Hematopoietic multipotent progenitor cell treated with erythropoietin and hydrocortisone succinate and interleukin-3 and kit ligand, for 4 days (in vitro differentiated cells): ENCODE measurements at regions not wholly inside any gene's neighbourhood (a gene's known extent, or its start where the extent isn't known, plus 50 kb on each side); places are given as distances from the start of the nearest gene placed in this dataset.

Source experiments
- DNase-seq: peaks from one replicate; pipeline ENCODE4 v3.0.0-alpha.2; 2015

DNA sequence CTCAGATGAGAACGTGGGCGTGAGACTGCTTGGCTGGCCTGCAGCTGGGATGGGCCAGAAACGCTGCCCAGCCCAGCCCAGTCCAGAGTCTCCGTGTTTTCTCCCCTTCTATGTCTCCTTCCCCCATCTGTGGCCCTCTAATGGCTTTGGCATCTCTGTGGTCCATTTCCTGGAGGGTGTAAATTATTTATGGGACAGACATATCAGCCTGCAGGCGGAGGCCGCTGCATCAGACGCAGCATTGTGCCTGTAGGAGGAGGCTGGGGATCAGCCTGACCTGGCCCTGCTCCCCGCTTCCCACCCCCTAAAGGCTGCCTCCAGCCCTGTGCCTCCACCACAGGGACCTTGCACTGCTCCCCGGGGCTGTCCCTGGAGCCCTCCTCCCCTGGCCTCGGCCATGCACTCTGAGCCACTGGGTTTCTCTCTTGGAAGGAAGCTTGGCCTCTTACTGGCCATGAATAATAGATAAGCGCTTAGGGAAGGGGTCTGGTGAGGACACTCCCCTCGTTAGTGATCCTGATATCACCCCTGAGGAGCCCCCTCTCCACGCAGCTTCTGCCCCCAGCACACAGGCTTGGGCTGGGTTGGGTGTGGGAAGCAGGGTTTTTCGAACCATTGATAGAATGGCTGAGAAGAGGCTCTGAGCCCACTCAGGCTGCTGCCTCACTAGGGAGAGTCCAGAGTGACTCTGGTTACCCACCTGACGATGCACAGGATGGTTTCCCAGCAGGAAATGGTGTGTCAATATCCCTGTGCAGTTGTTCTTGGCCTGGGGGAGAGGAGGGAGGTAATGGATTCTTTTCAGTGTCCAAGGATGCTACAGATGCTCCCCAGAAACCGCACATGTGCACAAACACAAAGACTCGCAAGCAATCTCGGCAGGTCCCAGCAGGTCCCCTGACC lies 185.5 kb downstream of the MYCN start:
- no peak for DNase-seq

DNA sequence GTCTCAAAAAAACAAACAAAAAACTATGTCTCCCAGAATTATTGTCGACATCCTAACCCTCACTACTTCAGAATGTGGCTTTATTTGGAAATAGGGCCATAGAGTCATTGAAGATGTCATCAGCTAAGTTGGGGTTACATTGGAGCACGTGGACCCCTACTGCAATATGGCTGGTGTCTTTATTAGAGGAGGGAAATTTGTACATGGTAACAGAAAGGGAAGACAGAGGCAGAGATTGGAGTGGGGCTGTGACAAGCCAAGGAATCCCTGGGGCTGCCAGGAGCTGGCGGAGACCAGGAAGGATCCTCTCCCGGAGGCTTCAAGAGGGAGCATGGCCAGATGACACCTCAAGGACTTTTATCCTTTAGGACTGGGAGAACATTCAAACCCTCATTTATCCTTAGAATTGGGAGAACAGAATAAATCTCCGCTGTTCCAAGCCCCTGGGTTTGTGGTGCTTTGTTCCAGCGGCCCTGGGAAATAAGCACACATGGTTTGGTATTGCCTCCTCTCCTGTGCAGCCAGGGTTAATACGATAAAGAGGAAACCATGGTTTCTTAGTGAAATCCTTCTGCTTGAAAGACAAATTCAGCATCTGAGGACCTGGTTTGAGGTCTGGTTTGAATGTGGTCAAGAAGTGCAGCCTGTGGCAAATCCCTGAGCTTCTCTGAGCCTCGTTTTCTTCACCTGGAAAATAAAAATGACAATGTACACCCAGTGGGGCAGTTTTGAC lies 184.7 kb downstream of the MYCN start:
- DNase-seq: no peak

DNA sequence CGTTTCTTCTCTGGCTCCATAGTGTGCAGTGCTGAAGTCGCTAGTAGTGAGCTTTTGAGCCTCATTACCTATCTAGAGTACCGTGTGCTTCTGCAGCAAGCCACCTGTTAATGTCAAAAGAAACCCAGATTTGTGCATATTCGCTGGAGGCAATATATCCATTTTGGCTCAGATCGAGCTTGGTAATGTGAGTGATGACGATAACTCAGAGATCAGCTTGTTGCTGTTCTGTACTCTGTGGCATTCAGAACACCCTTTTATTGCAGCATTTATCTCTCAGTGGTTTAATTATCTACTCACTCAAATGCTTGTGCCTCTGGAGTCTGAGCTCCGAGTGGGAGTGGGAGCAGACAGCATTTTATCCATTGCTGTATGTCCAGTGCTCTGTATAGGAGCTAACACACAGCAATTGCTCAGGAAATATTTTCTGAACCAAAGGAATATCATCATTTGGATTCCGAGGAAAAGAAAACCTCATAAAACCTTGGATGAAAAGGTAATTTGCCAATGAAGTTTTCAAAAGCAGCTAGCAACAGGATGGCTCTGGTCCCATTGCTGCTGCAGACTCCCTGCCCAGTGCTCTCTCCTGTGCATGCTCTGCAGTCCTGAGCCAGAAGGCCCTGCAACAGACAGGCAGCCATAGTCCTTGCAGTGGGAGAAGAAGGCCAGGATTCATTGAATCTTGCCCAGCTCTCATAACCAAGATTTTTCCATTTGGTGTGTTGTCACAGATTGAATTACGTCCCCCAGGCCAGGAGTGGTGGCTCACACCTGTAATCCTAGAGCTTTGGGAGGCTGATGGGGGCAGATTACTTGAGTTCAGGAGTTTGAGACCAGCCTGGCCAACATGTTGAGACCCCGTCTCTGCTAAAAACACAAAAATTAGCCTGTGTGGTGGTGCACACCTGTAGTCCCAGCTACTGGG lies 183.8 kb downstream of the MYCN start:
- no peak for DNase-seq

DNA sequence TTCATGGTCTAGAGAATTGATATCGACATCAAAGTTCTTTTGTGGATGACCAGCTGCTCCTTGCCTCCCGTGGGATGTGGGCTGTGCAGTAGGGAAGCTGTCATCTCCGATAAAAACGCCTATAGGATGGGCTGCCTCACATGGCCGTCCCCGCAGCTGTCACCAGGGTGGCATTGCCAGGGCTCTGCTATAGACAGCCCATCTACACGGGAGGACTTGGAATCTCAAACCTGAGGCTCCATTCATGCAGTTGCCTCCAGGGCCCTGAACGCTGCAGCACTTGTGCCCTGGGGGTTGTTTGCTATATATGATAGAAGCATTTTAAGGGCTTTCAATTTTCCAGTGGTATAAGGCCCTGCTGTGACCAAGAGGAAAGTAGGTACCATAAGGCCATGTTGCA lies 183.1 kb downstream of the MYCN start:
- DNase-seq: no peak

DNA sequence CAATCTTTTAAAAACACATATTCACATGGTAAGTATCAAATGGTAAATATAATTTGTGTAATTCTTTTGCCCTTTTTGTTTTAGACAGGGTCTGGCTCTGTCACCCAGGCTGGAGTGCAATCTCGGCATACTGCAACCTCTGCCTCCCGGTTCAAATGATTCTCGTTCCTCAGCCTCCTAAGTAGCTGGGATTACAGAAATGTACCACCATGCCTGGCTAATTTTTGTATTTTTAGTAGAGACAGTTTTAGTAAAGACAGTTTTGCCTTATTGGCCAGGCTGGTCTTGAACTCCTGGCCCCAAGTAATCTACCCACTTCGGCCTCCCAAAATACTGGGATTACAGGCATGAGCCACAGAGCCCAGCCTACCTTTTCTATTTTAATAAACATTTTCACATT lies 182.2 kb downstream of the MYCN start:
- no peak for DNase-seq

DNA sequence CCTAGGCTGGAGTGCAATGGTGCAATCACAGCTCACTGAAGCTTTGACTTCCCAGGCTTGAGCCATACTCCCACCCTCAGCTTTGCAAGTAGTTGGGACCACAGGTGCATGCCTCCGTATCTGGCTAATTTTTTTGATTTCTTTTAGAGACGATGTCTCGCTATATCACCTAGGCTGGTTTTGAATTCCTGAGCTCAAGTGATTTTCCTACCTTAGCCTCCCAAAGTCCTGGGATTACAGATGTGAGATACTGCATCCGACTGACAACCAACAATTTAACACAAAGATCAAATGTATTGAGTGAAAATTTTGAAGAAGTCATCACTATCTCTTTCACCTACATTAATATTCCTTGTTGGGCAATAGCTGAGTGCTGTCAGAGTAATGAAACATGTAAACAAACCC lies 181.6 kb downstream of the MYCN start:
- no peak for DNase-seq

DNA sequence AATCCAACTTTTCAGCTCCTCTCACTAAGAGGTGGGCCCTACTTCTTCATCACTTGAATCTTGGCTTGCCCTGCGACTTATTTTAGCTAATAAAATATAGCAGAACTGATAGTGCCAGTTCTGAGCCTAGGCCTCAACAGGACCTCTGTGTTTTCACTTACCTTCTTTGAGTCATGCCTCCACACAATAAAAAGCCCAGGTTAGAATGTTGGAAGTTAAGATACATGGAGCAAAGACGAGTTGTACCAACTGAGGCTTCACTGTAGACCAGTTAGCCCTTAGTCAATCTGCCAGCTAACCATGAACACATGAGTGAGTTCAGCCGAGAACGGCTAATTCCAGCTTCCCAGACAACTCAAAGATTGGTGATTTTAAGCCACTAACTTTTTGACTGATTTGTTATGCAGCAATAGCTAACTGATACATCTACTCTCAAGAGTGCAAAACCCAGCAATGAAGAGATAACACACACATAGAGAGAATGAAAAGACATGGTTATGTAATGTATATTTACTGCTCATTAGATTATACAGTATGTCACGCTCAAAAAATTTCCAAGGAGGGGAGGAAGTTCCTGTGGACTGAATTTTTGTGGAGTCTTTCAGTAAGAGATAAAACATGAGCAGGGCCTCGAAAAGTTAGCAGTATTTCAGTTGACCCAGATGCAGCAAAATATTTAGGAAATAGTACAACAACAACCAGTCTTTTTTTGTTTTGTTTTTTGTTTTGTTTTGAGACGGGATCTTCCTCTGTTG lies 181.1 kb downstream of the MYCN start:
- DNase-seq: no peak

DNA sequence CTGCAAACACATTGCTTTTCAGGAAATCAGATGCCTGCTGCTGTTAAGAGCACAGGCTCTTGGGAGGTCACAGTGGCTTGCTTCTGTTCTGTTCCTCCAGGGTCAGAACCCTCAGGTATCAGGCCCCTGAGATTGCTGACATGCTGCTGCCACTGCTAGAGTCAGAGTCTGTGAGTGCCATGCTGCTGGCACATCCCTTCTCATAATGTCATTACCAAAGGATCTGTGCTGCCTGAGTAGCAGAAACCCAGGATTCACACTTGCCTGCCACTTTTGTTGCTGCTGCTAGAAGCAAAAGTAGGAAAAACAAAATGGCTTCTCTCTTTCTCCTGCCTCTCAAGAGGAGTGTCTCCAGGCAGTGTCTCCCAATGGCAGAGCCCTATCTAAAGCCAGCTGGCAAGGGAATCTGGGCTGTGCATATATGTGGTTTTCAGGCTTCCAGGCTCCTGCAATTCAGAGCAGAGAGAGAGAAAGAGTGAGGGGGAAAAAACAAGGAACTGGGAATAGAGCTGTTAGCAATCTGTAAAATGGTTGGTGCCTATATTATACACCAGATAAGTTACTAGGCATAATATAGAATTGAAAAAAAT lies 180.3 kb downstream of the MYCN start:
- no peak for DNase-seq

DNA sequence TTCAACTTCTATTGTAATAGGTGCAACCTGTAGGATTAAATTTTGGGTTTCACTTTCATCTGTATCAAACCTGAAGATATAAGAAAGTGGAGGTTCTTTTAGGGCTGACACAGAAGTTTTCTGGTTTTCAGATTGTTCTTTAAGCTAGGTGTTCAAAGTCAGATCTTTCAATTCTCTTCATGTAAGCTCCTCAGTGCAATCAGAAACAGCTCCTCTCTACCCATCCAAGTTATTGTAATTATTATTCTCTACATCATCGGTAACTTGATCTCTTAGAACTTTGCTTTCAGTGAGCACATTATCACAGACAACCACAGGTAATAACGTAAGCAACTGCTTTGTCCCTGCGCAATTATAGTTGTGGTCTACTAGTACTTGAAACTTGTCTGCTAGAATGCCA lies 179.4 kb downstream of the MYCN start:
- no peak for DNase-seq

DNA sequence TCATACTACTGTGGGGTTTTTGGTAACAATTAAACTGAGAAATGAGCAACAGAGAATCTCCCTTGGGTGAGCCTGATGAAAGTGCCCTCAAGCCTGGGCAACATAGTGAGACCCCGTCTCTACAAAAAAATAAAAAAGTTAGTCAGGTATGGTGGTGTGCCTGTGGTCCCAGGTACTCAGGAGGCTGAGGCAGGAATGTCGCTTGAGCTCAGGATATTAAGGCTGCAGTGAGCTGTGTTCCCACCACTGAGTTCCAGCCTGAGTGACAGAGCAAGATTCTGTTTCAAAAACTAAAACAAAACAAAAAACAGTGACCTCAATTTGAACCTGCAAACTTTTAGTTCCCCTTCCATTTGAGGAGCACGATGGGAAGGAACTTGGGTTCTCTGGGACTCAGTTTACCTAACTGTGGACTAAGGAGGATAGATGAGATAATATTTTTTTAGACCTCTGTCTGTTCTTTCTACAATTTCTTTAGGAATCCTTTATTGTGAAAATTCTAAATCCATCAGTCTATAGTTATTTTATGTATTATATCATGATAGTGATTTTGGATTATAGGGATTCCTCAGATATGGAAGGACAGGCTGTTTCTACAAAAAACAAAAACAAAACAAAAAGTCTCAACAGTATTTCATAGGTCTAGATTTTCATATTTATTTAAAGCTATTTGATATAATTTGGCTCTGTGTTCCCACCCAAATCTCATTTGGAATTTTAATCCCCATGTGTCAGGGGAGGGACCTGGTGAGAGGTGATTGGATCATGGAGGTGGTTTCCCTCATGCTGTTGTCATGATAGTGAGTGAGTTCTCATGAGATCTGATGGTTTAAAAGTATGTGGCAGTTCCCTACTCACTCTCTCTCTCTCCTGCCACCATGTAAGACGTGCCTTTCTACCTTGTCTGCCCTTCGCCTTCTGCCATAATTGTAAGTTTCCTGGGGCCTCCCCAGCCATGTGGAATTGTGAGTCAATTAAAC lies 178.6 kb downstream of the MYCN start:
- DNase-seq: no peak

DNA sequence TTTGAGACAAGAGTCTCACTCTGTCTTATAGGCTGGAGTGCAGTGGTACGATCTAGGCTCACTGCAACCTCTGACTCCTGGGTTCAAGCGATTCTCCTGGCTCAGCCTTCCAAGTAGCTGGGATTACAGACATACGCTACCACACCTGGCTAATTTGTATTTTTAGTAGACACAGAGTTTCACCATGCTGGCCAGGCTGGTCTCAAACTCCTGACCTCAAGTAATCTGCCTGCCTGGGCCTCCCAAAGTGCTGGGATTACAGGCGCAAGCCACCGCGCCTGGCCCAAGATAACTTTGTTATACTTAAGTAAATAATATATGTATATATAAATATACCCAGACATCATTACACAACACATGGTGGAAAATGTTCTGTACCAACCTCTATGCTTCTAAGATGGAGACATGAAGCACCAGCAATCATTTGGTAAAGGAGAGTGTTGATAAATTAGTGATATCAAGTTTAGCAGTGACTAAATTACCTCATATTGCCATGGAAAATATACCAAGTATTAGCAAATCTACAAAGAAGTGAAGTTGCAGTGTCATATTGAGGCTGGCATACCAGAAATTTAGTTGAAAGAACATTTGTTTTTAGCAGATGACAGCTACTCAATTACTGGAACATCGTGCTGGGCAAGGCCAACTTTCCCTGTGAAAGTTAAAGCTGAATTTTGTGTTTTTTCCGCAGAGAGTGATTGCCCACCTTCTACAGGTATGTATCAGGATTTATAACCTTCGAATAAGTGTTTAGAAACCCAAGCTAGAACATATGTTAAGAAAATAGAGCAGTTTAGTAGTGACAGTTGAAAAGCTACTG lies 177.7 kb downstream of the MYCN start:
- no peak for DNase-seq

DNA sequence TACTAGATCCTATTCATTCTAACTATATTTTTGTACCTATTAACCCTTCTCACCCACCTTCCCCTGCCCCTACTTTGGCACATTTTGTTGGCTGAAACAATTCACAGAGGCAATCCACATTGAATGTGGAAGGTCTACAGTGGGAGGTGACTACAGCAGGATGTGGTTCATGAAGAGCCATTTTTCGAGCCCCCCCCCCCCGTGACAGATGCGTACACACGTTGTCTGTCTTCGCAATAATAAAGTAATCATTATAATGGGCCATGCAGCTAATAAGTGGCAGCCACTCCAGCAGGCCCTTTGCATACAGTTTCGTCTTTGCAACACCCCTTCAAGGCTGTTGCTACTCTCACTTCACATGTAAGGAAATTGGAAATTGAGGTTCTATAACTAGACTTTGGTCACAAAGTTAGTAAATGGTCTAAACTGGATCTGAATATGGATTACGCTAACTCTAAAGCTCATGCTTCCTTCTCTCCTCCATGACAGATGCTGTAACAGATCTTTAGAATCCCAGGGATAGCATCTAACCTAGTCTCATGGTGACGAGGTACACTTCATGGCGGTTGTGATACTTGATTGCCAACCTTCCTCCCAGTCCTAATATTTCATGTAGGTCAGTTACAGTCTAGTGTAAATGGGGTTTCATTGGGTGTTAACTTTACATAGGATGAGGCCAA lies 176.8 kb downstream of the MYCN start:
- DNase-seq: no peak

DNA sequence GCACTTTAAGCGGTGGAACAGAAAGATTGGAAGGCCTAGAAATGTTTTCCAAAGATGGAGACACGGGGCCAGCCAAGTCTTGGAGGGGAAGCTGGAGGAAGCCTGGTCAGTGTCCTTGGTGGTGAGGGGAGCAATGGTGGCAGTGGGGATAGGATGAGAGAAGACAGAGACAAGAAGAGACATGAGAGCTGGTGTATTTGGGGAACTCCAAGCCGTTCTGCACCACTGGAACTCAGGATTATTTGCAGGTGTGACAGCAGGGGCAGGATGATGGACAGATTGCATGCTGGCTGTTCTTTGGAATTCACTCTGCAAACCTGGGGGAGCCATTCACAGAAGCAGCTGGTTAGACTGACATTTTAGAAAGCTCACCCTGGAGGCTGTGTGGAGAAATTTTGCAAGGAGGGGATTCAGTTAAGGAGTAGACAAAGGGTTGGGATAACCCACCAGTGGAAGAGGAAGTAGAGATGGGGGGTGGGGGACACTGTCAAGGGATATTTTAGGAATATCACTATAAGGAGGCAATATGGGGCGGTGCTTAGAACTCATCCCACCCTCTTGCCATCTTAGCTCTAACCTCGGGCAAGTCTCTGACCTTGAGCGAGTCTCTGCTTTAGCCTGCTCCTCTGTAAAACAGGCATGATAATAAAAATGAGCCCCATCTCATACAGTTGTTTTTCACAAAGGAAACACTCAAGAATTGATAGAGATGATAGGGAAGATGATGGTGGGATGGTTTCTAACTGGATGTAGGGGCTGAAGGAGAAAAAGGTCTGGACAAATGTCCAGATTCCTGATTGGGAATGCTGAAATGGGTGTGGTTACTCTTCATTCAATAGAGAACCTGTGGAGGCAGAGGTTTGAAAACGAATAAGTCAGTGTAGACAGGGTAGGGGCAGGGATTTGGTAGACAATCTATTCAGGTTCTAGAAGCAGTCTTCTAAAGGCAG lies 175.8 kb downstream of the MYCN start:
- no peak for DNase-seq

DNA sequence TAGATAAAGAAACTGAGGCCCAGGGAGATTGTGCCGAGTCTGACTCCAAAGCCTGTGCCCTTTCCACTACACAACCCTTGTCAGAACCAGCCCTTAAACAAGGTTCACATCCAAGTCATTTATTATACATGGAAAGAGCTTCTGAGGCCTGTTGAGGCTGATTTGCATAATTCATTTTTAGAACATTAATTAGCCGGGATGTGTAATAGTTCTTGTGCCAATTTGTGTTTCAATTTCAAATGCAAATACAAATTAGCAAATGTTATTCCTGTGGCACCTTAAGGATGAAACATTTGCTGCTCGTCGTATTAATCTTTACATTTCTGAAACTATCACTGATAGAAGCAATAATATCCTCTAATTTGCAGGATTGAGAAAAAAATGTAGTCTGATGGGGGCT lies 174.9 kb downstream of the MYCN start:
- DNase-seq: no peak

DNA sequence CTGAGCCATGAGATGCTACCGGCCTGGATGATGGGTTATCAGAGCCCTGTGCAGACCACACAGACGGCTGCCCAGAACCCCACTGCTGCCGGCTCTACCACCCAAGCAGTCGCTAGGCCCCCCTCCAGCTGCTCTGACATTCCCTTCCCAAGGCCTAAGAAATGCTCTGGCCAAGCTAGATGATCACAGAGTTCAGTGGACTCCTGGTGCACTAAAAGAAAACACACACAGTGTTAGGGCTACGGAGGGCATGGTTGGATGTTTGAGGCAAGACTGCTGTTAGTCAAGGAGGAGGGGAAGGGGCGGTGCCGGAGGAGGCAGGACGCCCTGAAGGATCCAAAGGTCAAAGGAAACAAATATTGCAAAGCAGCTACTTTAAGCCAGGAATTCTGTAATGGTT lies 174.5 kb downstream of the MYCN start:
- DNase-seq: no peak

DNA sequence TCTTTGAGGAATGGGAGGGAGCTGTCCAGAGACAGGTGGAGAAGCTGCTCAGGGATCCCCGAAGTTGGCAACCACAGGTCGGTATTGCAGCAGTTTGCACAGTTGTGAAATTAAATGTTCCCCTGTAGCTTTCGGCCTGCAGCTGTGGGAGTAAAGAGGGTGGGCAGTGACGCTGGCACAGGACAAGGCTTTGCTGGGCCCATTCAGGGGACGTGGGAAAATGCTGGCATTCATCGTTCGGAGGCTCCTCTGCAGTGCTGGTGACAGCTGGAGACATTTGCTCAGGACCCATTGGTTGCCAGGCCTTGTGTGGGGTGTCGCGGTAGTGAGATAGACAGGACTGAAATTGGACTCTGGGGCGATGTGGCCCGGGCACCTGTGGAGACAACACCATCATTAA lies 173.7 kb downstream of the MYCN start:
- DNase-seq: no peak

DNA sequence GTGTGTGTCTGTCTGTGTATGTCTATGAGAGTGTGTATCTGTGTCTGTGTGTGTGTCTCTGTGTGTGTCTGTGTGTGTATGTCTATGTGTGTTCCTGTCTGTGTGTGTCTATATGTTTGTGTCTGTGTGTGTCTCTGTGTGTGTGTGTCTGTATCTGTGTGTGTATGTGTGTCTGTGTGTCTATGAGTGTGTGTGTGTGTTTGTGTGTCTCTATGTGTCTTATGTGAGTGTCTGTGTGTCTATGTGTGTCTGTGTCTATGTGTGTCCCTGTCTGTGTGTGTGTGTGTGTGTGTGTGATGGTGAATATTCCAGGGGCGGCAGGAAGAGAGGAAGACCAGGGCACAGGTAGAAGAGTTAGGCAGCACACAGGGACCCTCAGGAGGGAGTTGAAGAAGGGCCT lies 173.2 kb downstream of the MYCN start:
- DNase-seq: no peak

DNA sequence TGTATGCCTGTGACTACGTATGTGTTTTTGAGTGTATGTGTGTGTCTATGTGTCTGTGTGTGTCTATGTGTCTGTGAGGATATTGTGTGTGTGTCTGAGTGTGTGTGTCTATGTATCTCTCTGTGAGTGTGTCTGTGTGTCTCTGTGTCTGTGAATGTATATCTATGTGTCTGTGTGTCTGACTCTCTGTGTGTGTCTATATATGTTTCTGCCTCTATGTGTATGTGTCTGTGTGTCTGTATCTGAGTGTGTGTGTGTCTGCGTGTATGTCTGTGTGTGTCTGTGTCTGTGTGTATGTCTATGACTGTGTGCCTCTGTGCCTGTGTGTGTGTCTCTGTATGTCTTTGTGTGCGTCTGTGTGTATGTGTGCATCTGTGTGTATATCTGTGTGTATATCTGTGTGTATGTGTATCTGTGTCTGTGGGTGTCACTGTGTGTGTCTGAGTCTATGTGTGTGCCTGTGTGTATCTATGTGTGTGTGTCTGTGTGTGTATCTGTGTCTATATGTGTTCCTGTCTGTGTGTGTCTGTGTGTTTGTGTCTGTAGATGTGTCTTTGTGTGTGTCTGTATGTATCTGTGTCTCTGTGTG lies 172.7 kb downstream of the MYCN start:
- DNase-seq: no peak
